PFSK-1 (cell line): ENCODE measurements at regions not wholly inside any gene's neighbourhood (a gene's known extent, or its start where the extent isn't known, plus 50 kb on each side); places are given as distances from the start of the nearest gene placed in this dataset.

Source experiments
- FOXP2 ChIP-seq: optimal IDR thresholded peaks from 2 replicates; pipeline ENCODE3; 2011; ENCODE audit warnings: borderline replicate concordance, control low read depth, inconsistent platforms; ENCODE audit not compliant: insufficient read depth; ENCODE audit errors: extremely low read length, extremely low read depth
- POLR2AphosphoS5 ChIP-seq: IDR thresholded peaks from 2 replicates; pipeline ENCODE4 v1.6.1; 2012; ENCODE audit warnings: low read depth, mild to moderate bottlenecking, control low read depth, low read length, moderate library complexity
- SIN3A ChIP-seq: IDR thresholded peaks from 2 replicates; pipeline ENCODE4 v1.6.1; 2012; ENCODE audit warnings: mild to moderate bottlenecking, low read length, moderate library complexity, borderline replicate concordance; ENCODE audit not compliant: insufficient read depth
- TAF1 ChIP-seq: IDR thresholded peaks from 2 replicates; pipeline ENCODE4 v1.6.1; 2012; ENCODE audit warnings: low read length, control low read depth, borderline replicate concordance; ENCODE audit not compliant: insufficient read depth
- TF ChIP-seq, protein P1 (sequence below), 2 experiments: IDR thresholded peaks; 2 replicates each; pipeline versions ENCODE4 v1.6.1 to v1.8.0; 2011 to 2012; ENCODE audit warnings: low read depth in 2 of 2, low read length in 2 of 2, control low read depth in 1 of 2, inconsistent platforms in 1 of 2, mild to moderate bottlenecking in 1 of 2, moderate library complexity in 1 of 2; ENCODE audit not compliant: insufficient read depth in 1 of 2

DNA sequence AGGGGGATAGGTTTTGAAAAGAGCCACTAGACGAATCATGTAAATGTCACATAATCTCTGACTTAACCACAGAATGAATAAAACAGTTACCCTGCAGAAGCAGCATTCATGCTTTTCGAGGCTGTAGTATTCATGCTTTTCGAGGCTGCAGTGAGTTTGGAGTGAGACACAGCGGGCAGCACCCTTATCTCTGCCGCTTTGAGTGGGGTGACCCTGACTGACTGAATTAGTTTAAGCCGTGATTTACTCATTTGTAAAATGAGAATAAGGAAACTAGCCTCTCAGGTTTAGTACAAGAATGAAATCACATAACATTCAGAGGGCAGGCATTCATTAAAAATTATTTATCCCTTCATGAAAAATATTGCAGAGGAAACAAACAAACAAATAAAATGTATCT is 92.8 kb upstream of the KMT2C start:
- no peak for TF ChIP-seq TAF1
- TF ChIP-seq POLR2AphosphoS5 = no peak
- TF ChIP-seq, protein P1, sequence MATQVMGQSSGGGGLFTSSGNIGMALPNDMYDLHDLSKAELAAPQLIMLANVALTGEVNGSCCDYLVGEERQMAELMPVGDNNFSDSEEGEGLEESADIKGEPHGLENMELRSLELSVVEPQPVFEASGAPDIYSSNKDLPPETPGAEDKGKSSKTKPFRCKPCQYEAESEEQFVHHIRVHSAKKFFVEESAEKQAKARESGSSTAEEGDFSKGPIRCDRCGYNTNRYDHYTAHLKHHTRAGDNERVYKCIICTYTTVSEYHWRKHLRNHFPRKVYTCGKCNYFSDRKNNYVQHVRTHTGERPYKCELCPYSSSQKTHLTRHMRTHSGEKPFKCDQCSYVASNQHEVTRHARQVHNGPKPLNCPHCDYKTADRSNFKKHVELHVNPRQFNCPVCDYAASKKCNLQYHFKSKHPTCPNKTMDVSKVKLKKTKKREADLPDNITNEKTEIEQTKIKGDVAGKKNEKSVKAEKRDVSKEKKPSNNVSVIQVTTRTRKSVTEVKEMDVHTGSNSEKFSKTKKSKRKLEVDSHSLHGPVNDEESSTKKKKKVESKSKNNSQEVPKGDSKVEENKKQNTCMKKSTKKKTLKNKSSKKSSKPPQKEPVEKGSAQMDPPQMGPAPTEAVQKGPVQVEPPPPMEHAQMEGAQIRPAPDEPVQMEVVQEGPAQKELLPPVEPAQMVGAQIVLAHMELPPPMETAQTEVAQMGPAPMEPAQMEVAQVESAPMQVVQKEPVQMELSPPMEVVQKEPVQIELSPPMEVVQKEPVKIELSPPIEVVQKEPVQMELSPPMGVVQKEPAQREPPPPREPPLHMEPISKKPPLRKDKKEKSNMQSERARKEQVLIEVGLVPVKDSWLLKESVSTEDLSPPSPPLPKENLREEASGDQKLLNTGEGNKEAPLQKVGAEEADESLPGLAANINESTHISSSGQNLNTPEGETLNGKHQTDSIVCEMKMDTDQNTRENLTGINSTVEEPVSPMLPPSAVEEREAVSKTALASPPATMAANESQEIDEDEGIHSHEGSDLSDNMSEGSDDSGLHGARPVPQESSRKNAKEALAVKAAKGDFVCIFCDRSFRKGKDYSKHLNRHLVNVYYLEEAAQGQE (IDR thresholded peaks at IDR 0.05; ENCODE audit: insufficient read depth in 1 of 2, low read depth in 2 of 2, low read length in 2 of 2) = no peak
- TF ChIP-seq SIN3A = no peak
- TF ChIP-seq FOXP2 = no peak
